ENCODE measurements at regions not wholly inside any gene's neighbourhood (a gene's known extent, or its start where the extent isn't known, plus 50 kb on each side); places are given as distances from the start of the nearest gene placed in this dataset.

DNA sequence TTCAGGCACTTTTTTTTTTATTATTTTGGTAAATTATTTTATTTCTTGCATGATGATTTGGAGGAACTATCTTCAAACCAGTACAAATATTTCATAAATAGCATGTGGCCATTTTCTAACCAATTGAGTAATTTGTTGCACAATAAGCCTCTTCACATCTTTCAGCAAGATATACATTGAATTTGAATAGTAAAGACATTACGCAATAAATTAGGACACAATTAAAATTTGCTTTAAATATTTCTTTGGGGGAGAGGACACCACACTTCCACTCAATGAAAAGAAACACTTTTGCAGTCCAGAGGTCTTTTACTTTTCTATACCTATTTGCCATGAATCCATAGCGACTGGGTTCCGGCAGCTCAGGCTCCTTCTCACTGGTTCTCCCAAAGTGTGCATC, 762.6 kb upstream of the GOLIM4 start:
- no peak for DNase-seq (ENCODE audit: low read depth in 4 of 4, low spot score in 3 of 4)

DNA sequence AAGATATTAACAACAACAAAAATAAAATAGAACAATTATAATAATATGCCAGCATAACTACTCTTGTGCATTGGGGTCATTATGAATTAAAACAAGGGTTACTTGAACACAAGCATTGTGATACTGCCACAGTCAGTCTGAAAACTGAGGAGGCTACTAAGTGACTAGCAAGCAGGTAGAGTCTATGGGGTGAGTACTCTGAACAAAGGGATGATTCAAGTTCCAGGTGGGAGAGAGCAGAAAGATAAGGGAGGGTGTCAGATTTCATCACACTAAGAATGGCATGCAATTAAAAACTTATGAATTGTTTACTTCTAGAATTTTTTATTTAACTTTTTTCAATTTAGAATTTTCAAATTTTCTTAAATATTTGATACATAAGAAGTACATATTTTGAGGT, 754.4 kb upstream of the GOLIM4 start:
- DNase-seq (ENCODE audit: low read depth in 4 of 4, low spot score in 3 of 4), result no peak

- peak in 1 of 4 donors; percentile 43 for DNase-seq (ENCODE audit: low read depth in 4 of 4, low spot score in 3 of 4)
Observed at GRCh38 chr3:168847291-168847883, 751.7 kb upstream of the GOLIM4 start.

- DNase-seq (ENCODE audit: low read depth in 4 of 4, low spot score in 3 of 4), result no peak
Observed at GRCh38 chr3:168844894-168845482, 749.3 kb upstream of the GOLIM4 start.

DNA sequence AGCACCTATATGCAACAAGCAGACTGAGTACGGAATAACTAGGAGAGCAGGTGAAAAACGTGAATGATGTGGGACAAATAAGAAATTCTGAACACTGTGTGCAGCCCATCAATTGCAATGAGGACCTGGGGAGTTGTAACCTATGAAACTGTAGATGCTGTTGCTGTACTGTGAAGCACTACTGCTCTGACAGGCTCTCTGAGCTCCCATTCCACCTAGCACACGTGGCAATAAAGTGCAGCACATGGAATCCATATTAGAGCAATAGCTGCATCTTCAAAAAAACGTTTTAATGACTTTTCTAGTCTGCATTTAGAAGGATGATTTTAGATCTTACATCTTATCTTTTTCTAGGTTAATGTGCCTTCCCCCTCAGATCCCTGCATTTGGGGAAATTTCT, 748.7 kb upstream of the GOLIM4 start:
- no peak for DNase-seq (ENCODE audit: low read depth in 4 of 4, low spot score in 3 of 4)

DNA sequence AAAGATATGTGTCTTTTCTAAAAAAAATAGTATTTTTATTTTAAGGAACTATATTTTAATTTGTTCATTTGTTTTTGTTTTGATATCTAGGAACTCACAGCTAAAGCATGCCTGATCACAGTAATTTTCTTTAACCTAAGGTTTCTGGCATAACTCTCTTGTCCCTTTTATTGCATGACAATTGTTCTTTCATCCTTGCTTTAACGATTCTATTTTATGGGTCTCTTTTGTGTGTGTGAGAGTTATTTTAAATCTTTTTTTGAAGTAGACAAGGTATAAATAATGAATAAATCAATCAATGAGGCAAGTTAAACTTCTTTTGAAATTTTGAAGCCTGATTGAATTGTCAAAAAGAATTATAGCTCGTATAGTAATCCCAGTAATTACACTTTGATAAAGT, 747.8 kb upstream of the GOLIM4 start:
- no peak for DNase-seq (ENCODE audit: low read depth in 4 of 4, low spot score in 3 of 4)

DNA sequence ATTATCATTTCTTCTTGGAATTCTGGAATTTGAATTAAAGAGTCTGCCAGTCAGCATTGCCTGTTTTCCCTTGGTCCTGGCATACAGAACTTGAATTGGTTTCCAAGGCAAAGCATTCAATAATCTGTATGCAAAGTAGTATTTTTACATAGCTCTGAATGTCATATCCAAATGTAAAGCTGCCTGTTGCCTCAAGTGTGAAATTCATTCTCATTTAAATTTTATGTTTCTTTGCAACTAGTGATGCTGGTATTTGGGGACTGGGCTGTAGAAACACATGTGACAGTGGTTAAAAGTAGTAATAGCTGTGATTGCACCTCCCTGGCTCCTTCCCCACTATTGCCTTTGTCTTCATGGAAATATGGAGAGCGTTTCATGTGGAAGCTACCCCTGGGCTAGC, 743.9 kb upstream of the GOLIM4 start:
- no peak for DNase-seq (ENCODE audit: low read depth in 4 of 4, low spot score in 3 of 4)

DNA sequence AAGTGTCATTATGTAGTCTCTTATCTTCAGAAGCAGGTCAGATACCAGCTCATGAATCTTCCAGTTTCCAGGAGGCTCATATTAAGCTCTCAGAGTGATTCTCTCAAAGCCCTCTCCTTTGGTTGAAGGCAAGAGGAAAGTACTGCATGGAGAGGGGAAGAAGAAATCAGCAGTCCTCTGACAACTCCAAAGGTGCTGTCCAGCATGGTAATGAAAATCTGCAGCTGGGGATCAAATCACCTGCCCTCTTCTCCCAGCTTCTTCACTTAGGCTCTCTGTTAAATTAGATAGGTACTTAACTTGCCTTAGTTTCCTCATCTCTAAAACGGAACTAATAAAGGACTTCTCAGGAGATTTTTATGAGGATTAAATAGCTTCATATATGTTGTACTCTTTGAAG, 738.8 kb upstream of the GOLIM4 start:
- no peak for DNase-seq (ENCODE audit: low read depth in 4 of 4, low spot score in 3 of 4)

GRCh38 chr3:168828943-168829342, 733.2 kb upstream of the GOLIM4 start:
- DNase-seq (ENCODE audit: low read depth in 4 of 4, low spot score in 3 of 4), result no peak

DNA sequence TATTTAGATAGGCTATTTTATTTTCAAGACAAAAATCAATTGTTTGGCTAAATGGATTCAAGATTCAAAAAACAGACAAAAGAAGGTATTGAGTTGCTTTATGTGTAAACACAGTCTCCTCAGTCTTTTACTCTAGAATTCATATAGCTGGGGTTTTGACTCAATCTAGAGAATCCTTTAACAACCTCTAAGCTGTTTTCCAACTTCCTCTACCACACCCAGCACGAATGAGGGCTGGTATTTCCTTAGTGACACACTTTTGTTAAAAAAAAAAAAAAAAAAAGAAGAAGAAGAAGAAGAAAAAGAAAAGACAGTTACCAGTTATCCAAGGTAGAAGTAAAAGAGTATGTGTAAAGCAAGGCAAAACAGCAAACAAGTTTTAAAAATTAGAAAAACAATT, 732.8 kb upstream of the GOLIM4 start:
- DNase-seq (ENCODE audit: low read depth in 4 of 4, low spot score in 3 of 4), result no peak

- DNase-seq (ENCODE audit: low read depth in 4 of 4, low spot score in 3 of 4), result no peak
Observed at GRCh38 chr3:168828014-168828413, 732.3 kb upstream of the GOLIM4 start.

GRCh38 chr3:168824107-168824506, 728.4 kb upstream of the GOLIM4 start:
- no peak for DNase-seq (ENCODE audit: low read depth in 4 of 4, low spot score in 3 of 4)

GRCh38 chr3:168823466-168823865, 727.7 kb upstream of the GOLIM4 start:
- DNase-seq (ENCODE audit: low read depth in 4 of 4, low spot score in 3 of 4), result no peak

- DNase-seq (ENCODE audit: low read depth in 4 of 4, low spot score in 3 of 4), result no peak
Observed at GRCh38 chr3:168820810-168821415, 725.2 kb upstream of the GOLIM4 start.

GRCh38 chr3:168817177-168817576, 721.5 kb upstream of the GOLIM4 start:
- DNase-seq (ENCODE audit: low read depth in 4 of 4, low spot score in 3 of 4), result no peak

GRCh38 chr3:168815946-168816345, 720.2 kb upstream of the GOLIM4 start:
- no peak for DNase-seq (ENCODE audit: low read depth in 4 of 4, low spot score in 3 of 4)

- DNase-seq (ENCODE audit: low read depth in 4 of 4, low spot score in 3 of 4), result no peak
Observed at GRCh38 chr3:168813225-168813802, 717.6 kb upstream of the GOLIM4 start.

- no peak for DNase-seq (ENCODE audit: low read depth in 4 of 4, low spot score in 3 of 4)
Observed at GRCh38 chr3:168812234-168812633, 716.5 kb upstream of the GOLIM4 start.

DNA sequence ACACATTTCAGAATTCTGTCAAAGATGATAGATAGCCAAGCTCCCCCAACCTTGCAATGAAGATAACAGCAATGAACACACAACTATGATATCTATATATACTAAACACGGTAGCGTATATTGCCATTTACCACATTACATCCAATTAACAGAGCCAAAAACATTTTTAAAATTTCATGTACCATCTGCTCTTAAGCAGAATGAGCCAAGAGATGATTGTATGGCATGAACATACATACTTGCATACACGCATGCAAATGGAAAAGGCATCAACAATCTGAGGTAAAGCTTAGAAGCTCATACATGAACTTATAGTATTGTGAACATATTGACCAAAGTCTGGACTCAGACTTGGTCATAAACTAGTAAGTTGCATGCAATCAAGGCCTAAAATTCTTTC, 712.9 kb upstream of the GOLIM4 start:
- no peak for DNase-seq (ENCODE audit: low read depth in 4 of 4, low spot score in 3 of 4)

DNA sequence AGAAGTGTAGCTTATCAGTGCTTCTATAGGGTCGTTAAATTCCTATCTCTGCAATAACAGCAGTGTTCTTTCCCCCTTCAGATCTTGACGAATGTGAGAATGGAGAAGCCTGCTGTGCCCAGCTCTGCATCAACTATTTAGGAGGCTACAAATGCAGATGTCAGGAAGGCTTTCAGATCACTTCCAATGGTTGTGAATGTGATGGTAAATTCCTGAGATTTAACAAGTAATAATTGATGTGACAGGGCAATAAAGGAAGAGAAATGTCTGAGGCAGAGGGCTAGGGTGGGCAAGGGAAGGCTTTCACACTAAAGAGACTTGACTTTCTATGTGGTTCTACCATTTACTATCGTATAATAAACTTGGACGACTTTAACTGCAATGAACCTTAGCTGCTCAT, 711.7 kb upstream of the GOLIM4 start:
- no peak for DNase-seq (ENCODE audit: low read depth in 4 of 4, low spot score in 3 of 4)

GRCh38 chr3:168806871-168807270, 711.1 kb upstream of the GOLIM4 start:
- no peak for DNase-seq (ENCODE audit: low read depth in 4 of 4, low spot score in 3 of 4)

GRCh38 chr3:168803536-168803935, 707.8 kb upstream of the GOLIM4 start:
- DNase-seq (ENCODE audit: low read depth in 4 of 4, low spot score in 3 of 4), result no peak

Data from right renal pelvis (tissue), 4 donors.